ENCODE measurements at regions not wholly inside any gene's neighbourhood (a gene's known extent, or its start where the extent isn't known, plus 50 kb on each side); places are given as distances from the start of the nearest gene placed in this dataset.

GRCh38 chr4:159577241-159577640, 474.4 kb downstream of the RAPGEF2 start (continued):
- TF ChIP-seq CHD7 (IDR thresholded peaks at IDR 0.05; ENCODE audit: insufficient replicate concordance, low read length), result no peak
- no peak for TF ChIP-seq RNF2 (IDR thresholded peaks at IDR 0.05; ENCODE audit: borderline replicate concordance, low read depth, low read length, missing control alignments, poor library complexity, severe bottlenecking)
- TF ChIP-seq MAX (IDR thresholded peaks at IDR 0.05), result no peak
- TF ChIP-seq CHD1 (IDR thresholded peaks at IDR 0.05; ENCODE audit: low read depth, low read length), result no peak
- TF ChIP-seq SP4 (IDR thresholded peaks at IDR 0.05; ENCODE audit: low read length), result no peak
- TF ChIP-seq SAP30 (IDR thresholded peaks at IDR 0.05; ENCODE audit: insufficient read depth, insufficient replicate concordance, low read length), result no peak
- no peak for TF ChIP-seq EGR1 (IDR thresholded peaks at IDR 0.05; ENCODE audit: borderline replicate concordance, low read depth, low read length)
- no peak for TF ChIP-seq POU5F1 (IDR thresholded peaks at IDR 0.05; ENCODE audit: low read depth, low read length)
- no peak for TF ChIP-seq YY1 (IDR thresholded peaks at IDR 0.05; ENCODE audit: low read depth, low read length)
- TF ChIP-seq RFX5 (IDR thresholded peaks at IDR 0.05; ENCODE audit: borderline replicate concordance, low read depth, low read length), result no peak
- TF ChIP-seq SRF (IDR thresholded peaks at IDR 0.05; ENCODE audit: low read depth, low read length), result no peak
- no peak for TF ChIP-seq CBX5 (IDR thresholded peaks at IDR 0.05; ENCODE audit: low read depth, low read length)
- TF ChIP-seq TBP (IDR thresholded peaks at IDR 0.05; ENCODE audit: low read depth, low read length), result no peak

Measured in H1 (cell line).